SW 1271 (cell line): ENCODE measurements at regions not wholly inside any gene's neighbourhood (a gene's known extent, or its start where the extent isn't known, plus 50 kb on each side); places are given as distances from the start of the nearest gene placed in this dataset.

Experiments used
- DNase-seq, 2 experiments: peaks; one replicate each; lab custom pipeline; 2025; lab: John Stamatoyannopoulos, UW

DNA sequence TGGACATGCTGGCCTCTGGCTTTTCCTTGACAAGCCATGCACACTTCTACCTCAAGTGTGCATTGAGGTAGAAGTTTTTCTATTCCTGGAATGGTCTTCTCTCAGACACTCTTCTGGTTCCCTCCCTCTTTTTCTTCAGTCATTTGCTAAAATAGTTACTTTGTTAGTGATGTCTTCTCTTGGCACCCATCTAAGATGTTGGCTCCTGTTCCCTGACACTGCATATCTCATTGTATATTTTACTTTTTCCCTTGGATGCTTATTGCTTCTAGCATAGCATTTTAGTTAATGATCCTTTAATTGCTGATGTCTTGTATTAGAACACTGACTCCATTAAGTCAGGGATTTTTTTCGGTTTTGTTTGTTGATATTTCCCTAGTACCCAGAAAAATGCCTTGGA, 758.7 kb upstream of the NRSN1 start:
- no peak for DNase-seq

GRCh38 chr6:23368557-23368956, 757.5 kb upstream of the NRSN1 start:
- no peak for DNase-seq

DNA sequence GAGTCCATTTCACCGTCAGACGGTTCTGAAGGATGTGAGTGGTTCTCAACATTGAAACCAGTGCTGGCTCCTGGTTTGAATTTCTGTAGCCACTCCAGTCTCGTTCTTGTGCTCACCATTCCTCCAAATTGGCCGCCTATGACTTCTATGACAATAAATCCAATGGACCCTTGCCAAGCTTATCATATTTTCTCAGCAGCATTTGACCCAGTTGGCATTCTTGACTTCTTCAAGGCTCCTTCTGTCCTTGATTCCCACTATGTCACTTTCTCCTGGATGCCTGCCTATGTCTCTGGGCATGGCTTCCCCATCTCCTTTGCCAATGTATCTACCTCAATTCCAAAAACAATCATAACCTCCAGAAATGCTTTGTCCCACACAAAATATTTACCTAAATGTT, 756.0 kb upstream of the NRSN1 start:
- no peak for DNase-seq

- DNase-seq, result no peak
Observed at GRCh38 chr6:23371132-23371915, 754.7 kb upstream of the NRSN1 start.

DNA sequence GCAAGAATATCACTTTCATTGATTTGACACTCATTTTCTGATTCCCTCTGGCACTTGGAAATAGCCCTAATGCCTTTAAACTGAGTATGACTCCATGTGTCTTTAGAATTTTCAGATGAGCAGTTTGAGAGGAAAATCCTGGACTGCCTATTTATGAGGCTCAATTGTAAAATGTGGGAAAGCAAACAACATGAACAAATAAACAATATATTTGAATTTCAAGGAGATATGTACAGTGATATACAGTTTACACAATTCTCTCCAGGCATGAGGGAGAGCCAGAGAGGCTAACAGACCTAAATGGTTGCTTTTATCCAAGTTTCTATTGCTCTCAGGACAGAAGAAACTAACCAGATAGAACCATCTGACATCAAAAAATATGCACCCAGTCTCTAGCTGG, 748.2 kb upstream of the NRSN1 start:
- DNase-seq, result no peak

GRCh38 chr6:23380465-23380864, 745.5 kb upstream of the NRSN1 start:
- no peak for DNase-seq

- no peak for DNase-seq
Observed at GRCh38 chr6:23388086-23388783, 737.8 kb upstream of the NRSN1 start.

GRCh38 chr6:23389386-23389785, 736.6 kb upstream of the NRSN1 start:
- no peak for DNase-seq

DNA sequence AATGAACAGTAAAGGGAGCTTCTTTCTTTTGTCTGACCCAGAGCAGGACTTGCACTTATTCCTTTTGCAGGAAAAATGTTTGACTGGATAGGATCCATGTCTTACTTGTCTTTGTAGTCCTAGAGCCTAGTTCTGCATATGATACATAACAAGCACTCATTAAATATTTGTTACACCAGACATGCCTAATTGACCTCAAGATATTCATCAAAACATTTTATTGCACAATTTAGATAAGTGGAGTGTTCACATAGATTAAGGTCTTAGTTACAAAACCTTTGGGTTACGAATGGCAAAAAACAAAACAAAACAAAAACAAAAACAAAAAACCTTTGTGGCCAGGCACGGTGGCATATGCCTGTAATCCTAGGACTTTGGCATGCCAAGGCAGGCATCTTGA, 735.8 kb upstream of the NRSN1 start:
- DNase-seq, result no peak

- no peak for DNase-seq
Observed at GRCh38 chr6:23394681-23395080, 731.3 kb upstream of the NRSN1 start.

GRCh38 chr6:23395381-23395780, 730.6 kb upstream of the NRSN1 start:
- no peak for DNase-seq

DNA sequence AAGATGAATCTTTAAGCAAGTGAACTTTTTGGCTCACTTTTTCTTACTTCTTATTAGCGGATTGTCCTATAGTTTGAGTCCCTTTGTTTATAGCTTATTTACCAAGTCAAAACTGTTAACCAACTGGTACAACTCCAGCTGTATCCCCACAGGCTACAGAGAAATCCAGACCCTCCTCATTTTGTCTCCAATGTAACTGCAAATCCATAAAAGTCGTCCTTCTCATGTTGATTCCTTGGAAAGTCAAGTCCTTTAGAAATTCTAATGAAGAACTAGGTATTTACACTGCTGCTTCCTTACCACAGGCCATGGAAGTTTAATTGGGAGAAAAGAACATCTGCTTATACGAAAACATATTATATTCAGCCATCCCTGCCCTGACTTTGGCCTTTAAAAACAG, 729.1 kb upstream of the NRSN1 start:
- DNase-seq, result no peak

DNA sequence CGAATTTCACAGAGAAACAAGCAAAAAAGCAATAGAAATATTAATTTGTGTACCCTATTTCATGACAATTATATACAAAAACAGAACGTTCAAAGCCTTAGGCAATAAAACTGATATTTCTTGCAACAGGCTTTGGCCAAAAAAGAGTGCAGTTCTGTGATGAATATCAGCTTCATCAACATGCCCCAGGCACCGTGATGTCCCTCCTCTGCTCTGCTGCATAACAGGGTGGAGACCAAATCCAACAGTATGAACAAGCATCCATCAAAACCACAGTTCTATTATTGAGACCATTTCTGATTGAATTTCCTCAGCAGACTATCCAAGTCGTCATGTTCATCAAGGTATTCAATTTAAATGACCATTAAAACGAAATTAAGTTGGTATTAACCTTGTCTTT, 722.6 kb upstream of the NRSN1 start:
- DNase-seq, result no peak

DNA sequence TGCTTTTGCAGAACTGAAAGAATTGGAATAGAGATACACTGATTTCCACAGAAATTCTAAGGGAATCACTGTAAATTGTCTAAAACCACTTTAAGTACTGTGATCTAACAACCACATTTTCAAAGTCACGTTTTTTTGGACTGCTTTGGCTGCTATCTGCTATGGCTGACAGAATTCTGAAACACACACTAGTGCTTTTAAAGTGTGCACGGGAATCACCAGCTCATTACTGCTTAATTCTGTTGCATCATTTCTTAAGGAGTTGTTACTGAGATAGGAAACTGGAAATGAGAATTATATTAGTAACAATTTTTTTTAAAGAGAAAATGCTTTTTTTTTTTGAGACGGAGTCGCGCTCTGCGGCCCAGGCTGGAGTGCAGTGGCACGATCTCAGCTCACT, 716.5 kb upstream of the NRSN1 start:
- no peak for DNase-seq

DNA sequence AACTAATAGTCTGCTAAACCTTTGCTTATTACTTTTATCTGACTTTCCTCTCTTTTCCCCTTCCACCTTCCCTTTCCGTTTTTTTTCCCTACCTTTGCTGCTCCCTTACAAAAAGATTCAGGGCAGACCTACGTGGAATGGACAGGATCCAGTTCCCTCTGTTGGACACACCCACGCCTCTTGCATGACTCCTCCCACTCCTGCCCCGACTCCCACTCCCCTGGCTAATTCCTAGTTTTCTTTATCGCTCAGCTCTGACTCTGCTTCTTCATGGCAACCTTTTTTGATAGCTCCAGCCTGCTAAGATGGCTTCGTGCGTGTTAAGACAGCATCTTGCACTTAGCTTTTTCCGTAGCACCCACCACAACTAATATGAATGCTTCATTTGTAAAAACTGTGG, 715.6 kb upstream of the NRSN1 start:
- no peak for DNase-seq

DNA sequence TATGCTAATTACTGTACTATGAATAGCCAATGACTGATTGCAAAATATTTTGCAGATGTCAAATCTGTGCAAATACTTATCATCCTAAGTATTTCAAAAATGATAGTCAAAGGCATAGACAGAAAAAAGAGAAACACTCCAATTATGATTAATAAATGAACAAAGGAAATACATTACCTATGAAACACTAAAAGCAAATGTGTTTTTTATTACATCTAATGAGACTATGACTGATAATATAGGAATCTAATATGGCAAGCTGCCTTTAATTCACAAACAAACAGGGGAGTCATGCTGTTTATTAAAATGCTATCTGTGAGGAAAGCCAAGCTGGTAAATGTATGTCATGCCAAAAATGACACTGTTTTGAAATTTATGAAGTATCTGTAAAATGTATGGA, 713.2 kb upstream of the NRSN1 start:
- no peak for DNase-seq

- DNase-seq, result no peak
Observed at GRCh38 chr6:23413327-23414050, 712.5 kb upstream of the NRSN1 start.

DNA sequence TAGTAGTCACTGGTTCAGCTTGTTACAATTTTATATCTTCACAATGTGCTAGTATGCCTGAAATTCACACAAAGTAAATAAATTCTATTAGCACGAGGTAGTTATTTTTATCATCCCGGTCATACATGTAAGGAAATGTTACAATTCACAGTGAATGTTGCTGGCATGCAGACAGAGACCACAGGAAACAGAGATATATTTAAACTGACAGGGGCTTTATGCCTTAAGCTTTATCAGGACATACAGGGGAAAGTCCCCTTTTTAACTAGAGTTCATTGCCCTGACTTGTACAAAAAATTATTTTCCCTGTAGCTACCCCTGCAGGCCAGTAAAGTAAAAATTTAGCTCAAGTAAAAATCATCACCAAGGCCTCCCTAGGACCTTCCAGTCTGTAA, 712.0 kb upstream of the NRSN1 start:
- no peak for DNase-seq

GRCh38 chr6:23414922-23415321, 711.1 kb upstream of the NRSN1 start:
- DNase-seq, result no peak

DNA sequence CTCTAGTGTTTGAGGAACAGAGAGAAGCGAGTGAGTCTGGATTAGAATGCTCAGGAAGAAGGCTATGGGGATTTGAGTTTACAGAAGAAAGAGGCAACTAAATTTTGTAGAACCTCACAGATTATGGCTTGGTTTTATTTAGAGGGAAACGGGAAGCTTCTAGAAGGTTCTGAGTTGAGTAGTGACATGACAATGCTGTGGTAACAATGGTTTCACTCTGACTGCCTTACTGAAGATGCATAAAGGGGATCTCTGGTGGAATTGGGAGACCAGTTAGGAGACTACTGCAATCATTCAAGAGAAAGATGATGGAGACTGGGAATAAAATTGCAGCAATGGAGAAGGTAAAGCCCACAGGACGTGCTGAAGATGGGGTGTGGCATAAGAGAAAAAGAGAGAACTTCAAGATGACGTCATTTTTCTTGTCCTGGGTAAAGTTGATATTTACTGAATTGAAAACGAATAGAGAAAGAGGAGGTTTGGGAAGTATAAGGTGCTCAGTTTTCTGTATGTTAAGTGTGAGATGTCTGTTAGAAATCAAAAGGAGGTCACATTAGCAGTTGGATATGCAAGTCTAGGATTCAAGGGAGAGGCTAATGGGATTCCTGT, 710.1 kb upstream of the NRSN1 start:
- no peak for DNase-seq

- DNase-seq, result no peak
Observed at GRCh38 chr6:23417133-23417532, 708.9 kb upstream of the NRSN1 start.

GRCh38 chr6:23418095-23418494, 707.9 kb upstream of the NRSN1 start:
- DNase-seq, result no peak

DNA sequence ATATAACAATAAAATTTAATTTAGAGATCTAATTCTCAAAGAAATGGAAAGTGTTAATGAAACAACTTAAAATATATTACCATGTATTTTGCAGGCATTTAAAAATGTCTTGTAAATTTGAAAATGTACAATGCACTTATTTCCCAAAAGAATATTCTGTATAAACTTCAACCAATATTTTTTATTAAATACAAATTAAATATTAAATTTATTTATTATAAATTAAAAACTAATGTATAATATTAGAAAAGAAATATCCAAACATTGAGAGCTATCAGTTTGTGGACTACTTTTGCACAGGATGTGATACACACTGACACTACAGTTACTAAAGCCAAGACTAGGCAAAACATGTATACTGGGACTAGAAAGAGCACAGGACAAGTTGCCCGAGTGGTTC, 707.0 kb upstream of the NRSN1 start:
- DNase-seq, result no peak
